ENCODE measurements at regions not wholly inside any gene's neighbourhood (a gene's known extent, or its start where the extent isn't known, plus 50 kb on each side); places are given as distances from the start of the nearest gene placed in this dataset.

- H2AFZ ChIP-seq (ENCODE audit: low read depth, low read length), result no peak overlapping the region
Observed at GRCh38 chr15:62665449-62665848, 377.1 kb upstream of the TPM1 start.

DNA sequence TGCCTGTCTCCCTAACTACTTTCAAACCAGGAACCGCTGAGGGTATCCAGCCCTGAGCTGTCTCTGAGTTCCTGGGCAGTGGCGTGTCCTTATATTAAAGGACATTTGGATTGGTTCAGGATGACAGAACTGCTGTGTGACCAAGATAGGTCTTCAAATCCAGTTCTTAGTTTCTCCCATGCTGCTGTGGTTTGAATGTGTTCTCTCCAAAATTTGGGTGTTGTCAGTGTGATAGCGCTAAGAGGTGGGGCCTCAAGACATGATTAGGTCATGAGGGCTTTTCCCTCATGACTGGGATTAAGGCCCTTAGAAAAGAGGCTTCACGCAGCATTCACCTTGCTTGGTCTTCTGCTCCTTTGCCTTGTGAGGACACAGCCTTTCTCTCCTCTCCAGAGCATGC lies 376.5 kb upstream of the TPM1 start:
- H3K27me3 ChIP-seq (ENCODE audit: insufficient read depth, low read depth, low read length), result no peaks in the 10 kb centered on the region
- H3F3A ChIP-seq (ENCODE audit: insufficient read depth, low read length, poor library complexity, severe bottlenecking), result no peaks in the 10 kb centered on the region
- TF ChIP-seq REST (IDR thresholded peaks at IDR 0.05; ENCODE audit: borderline replicate concordance) (no peak), POLR2AphosphoS5 (IDR thresholded peaks at IDR 0.05) (no peak), EZH2 (IDR thresholded peaks at IDR 0.05; ENCODE audit: borderline replicate concordance, insufficient read depth, low read length, poor library complexity, severe bottlenecking) (no peak), MXI1 (conservative IDR thresholded peaks at IDR 0.05; ENCODE audit: poor library complexity, severe bottlenecking) (no peak), TAF1 (IDR thresholded peaks at IDR 0.05; ENCODE audit: low read depth) (no peak), RAD21 (conservative IDR thresholded peaks at IDR 0.05) (no peak), EP300 (conservative IDR thresholded peaks at IDR 0.05; ENCODE audit: poor library complexity, severe bottlenecking) (no peak), SMC3 (conservative IDR thresholded peaks at IDR 0.05; ENCODE audit: poor library complexity) (no peak)
- TF ChIP-seq, protein P1, sequence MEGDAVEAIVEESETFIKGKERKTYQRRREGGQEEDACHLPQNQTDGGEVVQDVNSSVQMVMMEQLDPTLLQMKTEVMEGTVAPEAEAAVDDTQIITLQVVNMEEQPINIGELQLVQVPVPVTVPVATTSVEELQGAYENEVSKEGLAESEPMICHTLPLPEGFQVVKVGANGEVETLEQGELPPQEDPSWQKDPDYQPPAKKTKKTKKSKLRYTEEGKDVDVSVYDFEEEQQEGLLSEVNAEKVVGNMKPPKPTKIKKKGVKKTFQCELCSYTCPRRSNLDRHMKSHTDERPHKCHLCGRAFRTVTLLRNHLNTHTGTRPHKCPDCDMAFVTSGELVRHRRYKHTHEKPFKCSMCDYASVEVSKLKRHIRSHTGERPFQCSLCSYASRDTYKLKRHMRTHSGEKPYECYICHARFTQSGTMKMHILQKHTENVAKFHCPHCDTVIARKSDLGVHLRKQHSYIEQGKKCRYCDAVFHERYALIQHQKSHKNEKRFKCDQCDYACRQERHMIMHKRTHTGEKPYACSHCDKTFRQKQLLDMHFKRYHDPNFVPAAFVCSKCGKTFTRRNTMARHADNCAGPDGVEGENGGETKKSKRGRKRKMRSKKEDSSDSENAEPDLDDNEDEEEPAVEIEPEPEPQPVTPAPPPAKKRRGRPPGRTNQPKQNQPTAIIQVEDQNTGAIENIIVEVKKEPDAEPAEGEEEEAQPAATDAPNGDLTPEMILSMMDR (IDR thresholded peaks at IDR 0.05; ENCODE audit: poor library complexity, severe bottlenecking), result no peak
- no peak overlapping the region for H3K27ac ChIP-seq (ENCODE audit: low read length)
- H3K9me3 ChIP-seq (ENCODE audit: low read length), result no peaks in the 10 kb centered on the region
- H3K36me3 ChIP-seq (ENCODE audit: insufficient read depth, low read length), result no peaks in the 10 kb centered on the region
- no peak overlapping the region for H3K4me2 ChIP-seq (ENCODE audit: low read length)
- no peaks in the 10 kb centered on the region for H3K9me2 ChIP-seq (ENCODE audit: insufficient read depth, low read length)
- no peak overlapping the region for H2AFZ ChIP-seq (ENCODE audit: low read depth, low read length)
- no peak overlapping the region for H3K4me3 ChIP-seq (ENCODE audit: low read length)
- H4K20me1 ChIP-seq (ENCODE audit: insufficient read depth), result no peaks in the 10 kb centered on the region
- H3K9ac ChIP-seq (ENCODE audit: low read length), result no peak overlapping the region
- H3K79me2 ChIP-seq (replicated peaks; ENCODE audit: insufficient read depth, low read length), result no peaks in the 10 kb centered on the region

More at GRCh38 chr15:62665449-62665848, 377.1 kb upstream of the TPM1 start:
- no peaks in the 10 kb centered on the region for H4K20me1 ChIP-seq (ENCODE audit: insufficient read depth)
- H3K9me2 ChIP-seq (ENCODE audit: insufficient read depth, low read length), result no peaks in the 10 kb centered on the region
- H3F3A ChIP-seq (ENCODE audit: insufficient read depth, low read length, poor library complexity, severe bottlenecking), result no peaks in the 10 kb centered on the region
- TF ChIP-seq REST (IDR thresholded peaks at IDR 0.05; ENCODE audit: borderline replicate concordance) (no peak), TAF1 (IDR thresholded peaks at IDR 0.05; ENCODE audit: low read depth) (no peak), EZH2 (IDR thresholded peaks at IDR 0.05; ENCODE audit: borderline replicate concordance, insufficient read depth, low read length, poor library complexity, severe bottlenecking) (no peak), POLR2AphosphoS5 (IDR thresholded peaks at IDR 0.05) (no peak), MXI1 (conservative IDR thresholded peaks at IDR 0.05; ENCODE audit: poor library complexity, severe bottlenecking) (no peak), RAD21 (conservative IDR thresholded peaks at IDR 0.05) (no peak), EP300 (conservative IDR thresholded peaks at IDR 0.05; ENCODE audit: poor library complexity, severe bottlenecking) (no peak), SMC3 (conservative IDR thresholded peaks at IDR 0.05; ENCODE audit: poor library complexity) (no peak)
- TF ChIP-seq, protein P1 (IDR thresholded peaks at IDR 0.05; ENCODE audit: poor library complexity, severe bottlenecking), result no peak
- no peaks in the 10 kb centered on the region for H3K27me3 ChIP-seq (ENCODE audit: insufficient read depth, low read depth, low read length)
- H3K4me3 ChIP-seq (ENCODE audit: low read length), result no peak overlapping the region
- H3K4me2 ChIP-seq (ENCODE audit: low read length), result no peak overlapping the region
- no peaks in the 10 kb centered on the region for H3K9me3 ChIP-seq (ENCODE audit: low read length)
- H3K79me2 ChIP-seq (replicated peaks; ENCODE audit: insufficient read depth, low read length), result no peaks in the 10 kb centered on the region
- no peak overlapping the region for H3K27ac ChIP-seq (ENCODE audit: low read length)
- no peaks in the 10 kb centered on the region for H3K36me3 ChIP-seq (ENCODE audit: insufficient read depth, low read length)
- no peak overlapping the region for H3K9ac ChIP-seq (ENCODE audit: low read length)
